NT2/D1 (cell line): ENCODE measurements at regions not wholly inside any gene's neighbourhood (a gene's known extent, or its start where the extent isn't known, plus 50 kb on each side); places are given as distances from the start of the nearest gene placed in this dataset.

Experiments used
- SUZ12 ChIP-seq: IDR thresholded peaks from 2 replicates; pipeline ENCODE4 v1.6.1; 2011; ENCODE audit not compliant: insufficient read length, insufficient read depth; ENCODE audit errors: extremely low read depth
- YY1 ChIP-seq: IDR thresholded peaks from 2 replicates; pipeline ENCODE4 v1.6.1; 2011; ENCODE audit not compliant: insufficient read length, insufficient read depth
- ZNF274 ChIP-seq: IDR thresholded peaks from 2 replicates; pipeline ENCODE4 v1.6.1; 2011; ENCODE audit warnings: mild to moderate bottlenecking, low read depth, low read length

DNA sequence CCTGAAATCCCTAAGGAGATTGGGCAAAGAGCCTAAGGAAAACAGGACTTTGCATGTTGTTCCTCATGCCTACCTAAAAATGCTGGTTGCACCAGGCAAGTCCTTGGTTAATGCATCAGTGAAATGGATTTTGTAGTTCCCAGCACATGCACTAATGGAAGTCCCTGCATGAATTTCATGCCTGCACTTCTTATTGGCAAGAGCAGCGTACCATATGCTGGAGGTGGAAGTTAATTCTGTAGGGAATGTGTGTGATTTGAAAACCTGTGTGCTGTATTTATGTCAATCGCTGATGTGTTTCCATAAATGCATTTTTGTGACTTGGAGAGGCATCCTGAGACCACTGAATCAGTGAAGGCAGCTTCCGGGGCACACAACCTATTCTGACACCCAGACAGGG lies 140.3 kb upstream of the MTNR1B start:
- TF ChIP-seq ZNF274 = no peak
- TF ChIP-seq SUZ12 = no peak
- no peak for TF ChIP-seq YY1
